ENCODE measurements at regions not wholly inside any gene's neighbourhood (a gene's known extent, or its start where the extent isn't known, plus 50 kb on each side); places are given as distances from the start of the nearest gene placed in this dataset.

DNA sequence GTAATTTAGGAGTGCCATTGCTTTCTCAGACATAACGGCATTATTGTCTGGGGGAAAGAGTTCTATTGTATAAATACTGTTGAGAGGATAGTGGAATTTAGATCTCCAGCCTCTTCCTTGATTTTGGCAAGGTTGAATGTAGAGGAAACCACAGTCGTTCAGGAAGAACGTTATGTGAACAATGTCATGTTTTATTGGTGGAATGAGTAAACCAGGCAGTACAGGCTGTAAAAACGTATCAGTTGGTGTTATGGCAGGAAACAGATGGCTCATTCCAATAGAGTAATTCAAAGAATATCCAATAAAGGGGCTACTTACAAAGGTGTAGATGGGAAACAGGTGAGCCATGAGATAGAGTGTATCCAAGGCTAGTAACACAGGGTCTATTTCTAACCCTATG lies 123.6 kb upstream of the SLC35B3 start:
- H3K9me3 ChIP-seq: no peaks in the 10 kb centered on the region
- intact Hi-C loops (cut with DNase I; ENCODE audit: low total_unique reads): no loop called here
- no peaks in the 10 kb centered on the region for H3K4me1 ChIP-seq
- H3K4me3 ChIP-seq: no peak overlapping the region
- no peaks in the 10 kb centered on the region for H3K27me3 ChIP-seq (replicated peaks in 1 of 7)
- no peak overlapping the region for H3K27ac ChIP-seq
- 25 to 34% (median 30%) methylated on average over 4 of the region's 4 CpGs for WGBS, 5 donors
- no peak for DNase-seq
- TF ChIP-seq, protein P1, sequence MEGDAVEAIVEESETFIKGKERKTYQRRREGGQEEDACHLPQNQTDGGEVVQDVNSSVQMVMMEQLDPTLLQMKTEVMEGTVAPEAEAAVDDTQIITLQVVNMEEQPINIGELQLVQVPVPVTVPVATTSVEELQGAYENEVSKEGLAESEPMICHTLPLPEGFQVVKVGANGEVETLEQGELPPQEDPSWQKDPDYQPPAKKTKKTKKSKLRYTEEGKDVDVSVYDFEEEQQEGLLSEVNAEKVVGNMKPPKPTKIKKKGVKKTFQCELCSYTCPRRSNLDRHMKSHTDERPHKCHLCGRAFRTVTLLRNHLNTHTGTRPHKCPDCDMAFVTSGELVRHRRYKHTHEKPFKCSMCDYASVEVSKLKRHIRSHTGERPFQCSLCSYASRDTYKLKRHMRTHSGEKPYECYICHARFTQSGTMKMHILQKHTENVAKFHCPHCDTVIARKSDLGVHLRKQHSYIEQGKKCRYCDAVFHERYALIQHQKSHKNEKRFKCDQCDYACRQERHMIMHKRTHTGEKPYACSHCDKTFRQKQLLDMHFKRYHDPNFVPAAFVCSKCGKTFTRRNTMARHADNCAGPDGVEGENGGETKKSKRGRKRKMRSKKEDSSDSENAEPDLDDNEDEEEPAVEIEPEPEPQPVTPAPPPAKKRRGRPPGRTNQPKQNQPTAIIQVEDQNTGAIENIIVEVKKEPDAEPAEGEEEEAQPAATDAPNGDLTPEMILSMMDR (IDR thresholded peaks at IDR 0.05 in 8 of 11, conservative IDR thresholded peaks at IDR 0.05 in 3 of 11): no peak
- TF ChIP-seq POLR2AphosphoS5 (IDR thresholded peaks at IDR 0.05) (no peak), POLR2A (IDR thresholded peaks at IDR 0.05) (no peak)
- H3K36me3 ChIP-seq: no peaks in the 10 kb centered on the region

DNA sequence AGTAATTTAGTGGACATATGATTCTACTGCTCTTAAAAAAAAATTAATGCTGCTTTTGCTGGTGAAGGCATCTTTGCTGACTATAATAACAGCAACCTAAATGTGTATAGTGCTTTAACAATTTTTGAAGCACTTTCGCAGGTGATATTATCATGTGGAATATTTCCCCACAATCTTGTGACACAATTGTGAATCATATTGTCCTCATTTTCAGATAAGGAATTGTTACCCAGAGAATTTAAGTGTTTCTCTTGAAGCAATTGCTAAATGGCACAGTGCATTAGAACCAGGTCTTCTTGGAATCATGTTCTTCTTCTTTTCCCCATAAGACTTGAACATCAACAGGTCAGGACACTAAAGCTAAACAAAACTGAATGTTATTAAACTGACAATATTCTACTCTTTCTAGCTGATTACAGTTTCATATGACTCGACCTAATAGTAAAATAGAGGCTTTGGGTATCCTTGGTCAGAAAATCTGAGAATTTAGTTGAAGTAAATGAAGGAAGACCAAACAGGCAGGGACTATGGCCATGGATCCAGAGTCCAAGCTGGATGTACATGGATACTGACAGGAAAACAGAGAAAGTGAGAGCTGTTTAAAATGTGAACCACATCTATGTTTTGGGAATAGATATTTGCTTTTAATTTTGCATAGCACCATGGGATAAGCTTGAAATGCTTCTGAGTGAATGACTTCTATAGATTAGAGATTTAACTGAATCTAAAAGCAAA lies 121.8 kb upstream of the SLC35B3 start:
- Histone ChIP-seq H3K27ac (no peak overlapping the region), H3K27me3 (replicated peaks in 1 of 7) (no peaks in the 10 kb centered on the region), H3K9me3 (no peaks in the 10 kb centered on the region), H3K4me3 (no peak overlapping the region), H3K4me1 (no peaks in the 10 kb centered on the region), H3K36me3 (no peaks in the 10 kb centered on the region)
- DNase-seq: no peak
- 67 to 77% (median 72%) methylated on average over 2 of the region's 2 CpGs for whole genome bisulfite sequencing, 5 donors
- intact Hi-C loops (cut with DNase I; ENCODE audit: low total_unique reads): no loop called here
- TF ChIP-seq POLR2AphosphoS5 (IDR thresholded peaks at IDR 0.05): no peak
- TF ChIP-seq, protein P1 (IDR thresholded peaks at IDR 0.05 in 8 of 11, conservative IDR thresholded peaks at IDR 0.05 in 3 of 11): no peak
- no peak for TF ChIP-seq POLR2A (IDR thresholded peaks at IDR 0.05)

DNA sequence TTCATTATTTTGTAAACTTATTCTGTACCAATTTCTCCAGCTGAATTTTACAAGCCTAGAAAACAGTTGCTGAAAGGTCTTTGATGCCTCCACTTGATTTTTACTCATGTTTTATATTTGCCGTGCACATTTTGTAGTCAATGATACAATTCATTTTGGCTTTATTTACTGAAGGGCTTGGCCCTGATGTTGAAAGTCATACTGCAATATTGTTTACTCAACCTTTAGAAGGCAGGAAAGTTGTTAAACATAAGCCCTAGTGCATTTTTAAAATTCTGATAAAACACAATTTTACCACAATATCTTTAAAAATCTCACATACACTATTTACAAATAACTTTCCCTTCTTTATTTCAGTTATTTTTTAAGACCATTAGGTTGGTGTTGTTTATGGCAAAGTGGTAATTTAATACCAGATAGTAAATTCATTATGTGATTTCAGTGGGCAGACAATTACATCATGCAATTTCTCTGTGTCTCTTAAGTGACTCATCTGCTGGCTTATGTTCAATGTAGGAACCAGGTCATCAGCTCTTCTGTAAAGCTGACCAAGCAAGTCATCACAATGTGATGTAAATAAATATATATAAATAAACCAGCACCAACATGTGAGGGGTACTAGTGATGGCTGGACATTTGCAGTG lies 121.1 kb upstream of the SLC35B3 start:
- Histone ChIP-seq H3K9me3 (no peaks in the 10 kb centered on the region), H3K27me3 (replicated peaks in 1 of 7) (no peaks in the 10 kb centered on the region), H3K36me3 (no peaks in the 10 kb centered on the region), H3K4me3 (no peak overlapping the region), H3K4me1 (no peaks in the 10 kb centered on the region), H3K27ac (no peak overlapping the region)
- no peak for TF ChIP-seq POLR2A (IDR thresholded peaks at IDR 0.05)
- TF ChIP-seq, protein P1 (IDR thresholded peaks at IDR 0.05 in 8 of 11, conservative IDR thresholded peaks at IDR 0.05 in 3 of 11): no peak
- TF ChIP-seq POLR2AphosphoS5 (IDR thresholded peaks at IDR 0.05): no peak
- intact Hi-C loops (cut with DNase I; ENCODE audit: low total_unique reads): no loop called here
- DNase-seq: no peak
- 93 to 97% (median 94%) methylated on average over 1 of the region's 1 CpG for WGBS, 5 donors

DNA sequence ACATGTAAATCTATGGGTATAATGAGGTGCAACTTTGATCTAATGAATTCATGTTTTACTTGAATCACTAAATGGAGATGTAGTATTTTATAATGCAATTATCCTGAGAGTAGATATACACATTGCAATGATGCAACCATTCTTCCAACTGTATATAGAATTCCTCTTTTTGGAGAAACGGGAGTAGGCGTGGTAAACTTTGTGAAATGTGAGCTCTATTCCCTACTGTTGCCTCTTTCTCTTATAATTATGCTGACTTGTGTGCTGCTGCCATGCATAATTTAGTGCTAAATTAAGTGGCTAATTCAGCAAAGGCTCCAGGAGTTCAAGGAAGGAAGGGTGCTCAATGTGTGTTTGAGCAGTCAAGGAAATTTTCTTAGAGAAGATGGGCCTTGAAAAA lies 116.6 kb upstream of the SLC35B3 start:
- Histone ChIP-seq H3K27me3 (replicated peaks in 1 of 7) (no peaks in the 10 kb centered on the region), H3K4me1 (no peaks in the 10 kb centered on the region), H3K9me3 (no peaks in the 10 kb centered on the region), H3K4me3 (no peak overlapping the region), H3K27ac (no peak overlapping the region), H3K36me3 (no peaks in the 10 kb centered on the region)
- WGBS, 5 donors: 80 to 92% (median 87%) methylated on average over 2 of the region's 2 CpGs
- no peak for DNase-seq
- TF ChIP-seq, protein P1 (IDR thresholded peaks at IDR 0.05 in 8 of 11, conservative IDR thresholded peaks at IDR 0.05 in 3 of 11): no peak
- TF ChIP-seq POLR2A (IDR thresholded peaks at IDR 0.05): no peak
- TF ChIP-seq POLR2AphosphoS5 (IDR thresholded peaks at IDR 0.05): no peak
- intact Hi-C loops (cut with DNase I; ENCODE audit: low total_unique reads): no loop called here

Measured in spleen (tissue), 11 donors.